Adrenal gland (tissue), 9 donors: ENCODE measurements at regions not wholly inside any gene's neighbourhood (a gene's known extent, or its start where the extent isn't known, plus 50 kb on each side); places are given as distances from the start of the nearest gene placed in this dataset.
A peak's percentile ranks its signal among the peaks of the same experiment; 100 is the strongest.

Experiments
- DNase-seq, 7 donors: peaks; one replicate each; pipeline ENCODE4 v3.0.0-alpha.2; 2019 to 2020
- H3K27ac ChIP-seq, 5 donors: fragments of 200-600 bp; sonication (generic) in 4 of 5; 1 replicate in 3 of 5; 2 replicates in 2 of 5; pipeline versions ENCODE4 v1.5.1 to v1.8.0; 2016 to 2020; ENCODE audit warnings: mild to moderate bottlenecking in 1 of 5
- H3K27me3 ChIP-seq: fragments of 200-600 bp; 2 replicates; pipeline ENCODE4 v1.8.0; 2021
- H3K36me3 ChIP-seq, 2 donors: fragments of 200-600 bp; replicated peaks in 1 of 2; 1 replicate in 1 of 2; 2 replicates in 1 of 2; pipeline versions ENCODE4 v1.5.1 to v1.8.0; 2018 to 2022
- H3K4me1 ChIP-seq, 2 donors: fragments of 200-600 bp; replicated peaks in 1 of 2; 1 replicate in 1 of 2; 2 replicates in 1 of 2; pipeline versions ENCODE4 v1.5.1 to v1.8.0; 2018 to 2021
- H3K4me3 ChIP-seq, 4 donors: fragments of 200-600 bp; sonication (generic) in 3 of 4; one replicate each; pipeline ENCODE4 v1.5.1; 2016 to 2018
- H3K9me3 ChIP-seq, 3 donors: fragments of 200-600 bp; sonication (generic) in 1 of 3; replicated peaks in 1 of 3; 1 replicate in 2 of 3; 2 replicates in 1 of 3; pipeline versions ENCODE4 v1.5.1 to v1.8.0; 2016 to 2021
- CTCF ChIP-seq, 6 experiments: fragments of 450-650 bp in 4 of 6; fragments of 200-600 bp in 2 of 6; sonication (generic) in 1 of 6; IDR thresholded peaks; 1 replicate in 5 of 6; 2 replicates in 1 of 6; pipeline versions ENCODE4 v1.5.1 to v1.8.0; 2016 to 2021; ENCODE audit warnings: antibody characterized with exemption in 6 of 6, mild to moderate bottlenecking in 2 of 6, moderate library complexity in 1 of 6
- POLR2A ChIP-seq, 2 donors: fragments of 450-650 bp; IDR thresholded peaks; one replicate each; pipeline ENCODE4 v1.6.1; 2017; ENCODE audit warnings: antibody characterized with exemption in 2 of 2, mild to moderate bottlenecking in 2 of 2, moderate library complexity in 1 of 2
- WGBS, 4 donors: extraction: QIAGEN DNeasy Blood & Tissue Kit in 2 of 4; methylation state at CpG; one replicate each; pipeline versions ENCODE4 v1.1.5 to v1.1.7; 2013 to 2017; 5-methylcytosine and 5-hydroxymethylcytosine counted together
- intact Hi-C, 2 donors: fragments of 100-400 bp; cut with DNase I; formaldehyde crosslinking; loops; one replicate each; pipeline versions ENCODE4 v1.14.1 to v1.15.0; 2022 to 2023
- donor health status: healthy with polysubstance abuse.
- donor health status: Bipolar disorder and iron deficiency.
- donor health status: DM: yes; HTN: yes; CAD: no.
- donor health status: DM: no; HTN: no; CAD: no.
- donor health status: DM: no; HTN: no; CAD: no.

GRCh38 chr3:28792604-28793003, 444.0 kb upstream of the AZI2 start:
- H3K36me3 ChIP-seq = no peaks in the 10 kb centered on the region
- WGBS, 4 donors = 71 to 75% (median 74%) methylated on average over 2 of the region's 2 CpGs
- DNase-seq = no peak
- no peaks in the 10 kb centered on the region for H3K27me3 ChIP-seq
- H3K27ac ChIP-seq = no peak overlapping the region
- TF ChIP-seq CTCF (IDR thresholded peaks at IDR 0.05) (no peak), POLR2A (IDR thresholded peaks at IDR 0.05) (no peak)
- H3K4me1 ChIP-seq = no peaks in the 10 kb centered on the region
- intact Hi-C loops = no loop called here
- H3K4me3 ChIP-seq = no peak overlapping the region
- no peaks in the 10 kb centered on the region for H3K9me3 ChIP-seq

GRCh38 chr3:28799084-28799483, 450.5 kb upstream of the AZI2 start:
- H3K27ac ChIP-seq = no peak overlapping the region
- no peaks in the 10 kb centered on the region for H3K9me3 ChIP-seq
- peak in 1 of 7 donors; percentile 21 for DNase-seq
- H3K36me3 ChIP-seq = no peaks in the 10 kb centered on the region
- no peaks in the 10 kb centered on the region for H3K27me3 ChIP-seq
- H3K4me1 ChIP-seq = no peaks in the 10 kb centered on the region
- no peak overlapping the region for H3K4me3 ChIP-seq
- intact Hi-C loops = no loop called here
- 75 to 90% (median 89%) methylated on average over 4 of the region's 4 CpGs for WGBS, 4 donors
- TF ChIP-seq CTCF (IDR thresholded peaks at IDR 0.05) = no peak

GRCh38 chr3:28800203-28800602, 451.6 kb upstream of the AZI2 start:
- H3K36me3 ChIP-seq = no peaks in the 10 kb centered on the region
- no peaks in the 10 kb centered on the region for H3K4me1 ChIP-seq
- intact Hi-C loops = no loop called here
- TF ChIP-seq CTCF (IDR thresholded peaks at IDR 0.05) (no peak), POLR2A (IDR thresholded peaks at IDR 0.05) (no peak)
- no peak overlapping the region for H3K27ac ChIP-seq
- 91 to 96% (median 93%) methylated on average over 1 of the region's 1 CpG for WGBS, 4 donors
- H3K4me3 ChIP-seq = no peak overlapping the region
- H3K27me3 ChIP-seq = no peaks in the 10 kb centered on the region
- no peaks in the 10 kb centered on the region for H3K9me3 ChIP-seq
- no peak for DNase-seq

DNA sequence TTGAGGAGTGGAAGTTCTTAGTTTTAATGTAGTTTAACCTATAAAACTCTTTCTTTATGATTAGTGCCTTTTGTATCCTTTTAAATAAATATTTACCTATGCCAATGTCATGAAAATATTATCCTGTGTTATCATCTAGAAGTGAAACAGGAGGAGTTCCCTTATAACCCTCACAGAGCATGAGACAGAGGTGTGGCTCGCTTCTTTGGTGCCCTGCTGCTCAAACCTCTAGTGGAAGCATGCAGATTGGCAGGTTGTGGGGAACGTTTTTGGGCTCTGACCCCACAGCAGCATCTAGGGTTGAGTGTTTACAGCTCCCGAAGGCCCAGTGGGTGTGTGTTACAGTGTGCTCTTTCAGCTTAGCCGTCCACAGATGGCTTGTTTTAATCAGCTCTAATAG, 459.4 kb upstream of the AZI2 start:
- no peak for DNase-seq
- Histone ChIP-seq H3K9me3 (no peaks in the 10 kb centered on the region), H3K27ac (no peak overlapping the region), H3K4me3 (no peak overlapping the region), H3K27me3 (no peaks in the 10 kb centered on the region), H3K4me1 (no peaks in the 10 kb centered on the region), H3K36me3 (no peaks in the 10 kb centered on the region)
- 63 to 79% (median 71%) methylated on average over 4 of the region's 4 CpGs for WGBS, 4 donors
- no peak for TF ChIP-seq POLR2A (IDR thresholded peaks at IDR 0.05)
- no peak for TF ChIP-seq CTCF (IDR thresholded peaks at IDR 0.05)
- intact Hi-C loops = no loop called here
